Esophagus squamous epithelium (tissue), 5 donors: ENCODE measurements at regions not wholly inside any gene's neighbourhood (a gene's known extent, or its start where the extent isn't known, plus 50 kb on each side); places are given as distances from the start of the nearest gene placed in this dataset.
"Not testable (repeated sequence)": the region's sequence is repeated elsewhere in the genome, so short reads cannot be mapped to it uniquely, and the experiment has no call there.

ENCODE experiments used
- DNase-seq: peaks from one replicate; lab custom pipeline; 2025; lab: John Stamatoyannopoulos, UW
- H3K27ac ChIP-seq, 4 donors: fragments of 200-600 bp; sonication (generic); one replicate each; pipeline ENCODE4 v1.5.1; 2016 to 2019; ENCODE audit warnings: mild to moderate bottlenecking in 1 of 4
- H3K27me3 ChIP-seq, 4 donors: fragments of 200-600 bp; sonication (generic); 1 replicate in 3 of 4; 2 replicates in 1 of 4; pipeline versions ENCODE4 v1.5.1 to v1.6.0; 2017 to 2021; ENCODE audit warnings: antibody characterized with exemption in 1 of 4
- H3K36me3 ChIP-seq, 3 donors: fragments of 200-600 bp; sonication (generic); one replicate each; pipeline ENCODE4 v1.5.1; 2016 to 2019
- H3K4me1 ChIP-seq, 3 donors: fragments of 200-600 bp; sonication (generic); one replicate each; pipeline ENCODE4 v1.5.1; 2017 to 2019
- H3K4me3 ChIP-seq, 4 donors: fragments of 200-600 bp; sonication (generic); 1 replicate in 3 of 4; 2 replicates in 1 of 4; pipeline ENCODE4 v1.5.1; 2016 to 2019; ENCODE audit warnings: mild to moderate bottlenecking in 2 of 4, moderate library complexity in 1 of 4
- H3K9me3 ChIP-seq, 3 donors: fragments of 200-600 bp; sonication (generic); one replicate each; pipeline ENCODE4 v1.5.1; 2016 to 2019
- CTCF ChIP-seq, 6 experiments: fragments of 450-650 bp in 4 of 6; fragments of 200-600 bp in 2 of 6; sonication (generic) in 2 of 6; IDR thresholded peaks; one replicate each; pipeline ENCODE4 v1.5.1; 2016 to 2019; ENCODE audit warnings: antibody characterized with exemption in 6 of 6, mild to moderate bottlenecking in 4 of 6, moderate library complexity in 4 of 6
- POLR2A ChIP-seq, 4 donors: fragments of 450-650 bp; IDR thresholded peaks; one replicate each; pipeline ENCODE4 v1.6.1; 2017; ENCODE audit warnings: antibody characterized with exemption in 4 of 4, mild to moderate bottlenecking in 4 of 4, moderate library complexity in 3 of 4
- WGBS, 2 donors: methylation state at CpG; one replicate each; pipeline ENCODE4 v1.1.5; 2018; 5-methylcytosine and 5-hydroxymethylcytosine counted together
- intact Hi-C: fragments of 100-400 bp; cut with DNase I; formaldehyde crosslinking; loops from one replicate; pipeline ENCODE4 v1.15.0; 2022
- donor health status: DM: yes; HTN: yes; CAD: no.

- peaks cover 0 to 3% (median 0%) of the 10 kb centered on the region in 4 donors for H3K27me3 ChIP-seq
These were observed 80.7 kb upstream of the COG2 start for GRCh38 chr1:230561570-230561969.

GRCh38 chr1:230558324-230558723 lies 84.0 kb upstream of the COG2 start:
- WGBS, 2 donors: 71 to 86% methylated on average over 5 of the region's 5 CpGs
- no peak overlapping the region for H3K27ac ChIP-seq
- no peak overlapping the region for H3K4me3 ChIP-seq
- TF ChIP-seq CTCF (IDR thresholded peaks at IDR 0.05): no peak
- no peak for TF ChIP-seq POLR2A (IDR thresholded peaks at IDR 0.05)
- DNase-seq: no peak
- intact Hi-C loops: no loop called here
- H3K9me3 ChIP-seq: no peaks in the 10 kb centered on the region
- H3K4me1 ChIP-seq: no peaks in the 10 kb centered on the region
- H3K36me3 ChIP-seq: no peaks in the 10 kb centered on the region
- no peaks in the 10 kb centered on the region for H3K27me3 ChIP-seq

More at GRCh38 chr1:230561570-230561969, 80.7 kb upstream of the COG2 start:
- no peaks in the 10 kb centered on the region for H3K9me3 ChIP-seq
- 74 to 77% methylated on average over 4 of the region's 4 CpGs for WGBS, 2 donors
- DNase-seq: no peak
- no peaks in the 10 kb centered on the region for H3K4me1 ChIP-seq
- no peak overlapping the region for H3K27ac ChIP-seq
- no peaks in the 10 kb centered on the region for H3K36me3 ChIP-seq
- intact Hi-C loops: no loop called here
- no peak overlapping the region for H3K4me3 ChIP-seq
- no peak for TF ChIP-seq POLR2A (IDR thresholded peaks at IDR 0.05)
- no peak for TF ChIP-seq CTCF (IDR thresholded peaks at IDR 0.05)

- WGBS, 2 donors: 78 to 85% methylated on average over 5 of the region's 5 CpGs
- H3K4me3 ChIP-seq: no peak overlapping the region
- no peaks in the 10 kb centered on the region for H3K4me1 ChIP-seq
- H3K36me3 ChIP-seq: no peaks in the 10 kb centered on the region
- DNase-seq: no peak
- intact Hi-C loops: no loop called here
- no peaks in the 10 kb centered on the region for H3K9me3 ChIP-seq
- no peak overlapping the region for H3K27ac ChIP-seq
- TF ChIP-seq POLR2A (IDR thresholded peaks at IDR 0.05) (no peak), CTCF (IDR thresholded peaks at IDR 0.05) (no peak)
- no peaks in the 10 kb centered on the region for H3K27me3 ChIP-seq
These were observed 85.8 kb upstream of the COG2 start for GRCh38 chr1:230556453-230556852.

- no peak for TF ChIP-seq POLR2A (IDR thresholded peaks at IDR 0.05)
- TF ChIP-seq CTCF (IDR thresholded peaks at IDR 0.05): no peak
- H3K4me3 ChIP-seq: no peak overlapping the region
- 11 to 27% methylated on average over 1 of the region's 1 CpG for WGBS, 2 donors
- no peaks in the 10 kb centered on the region for H3K36me3 ChIP-seq
- intact Hi-C loops: no loop called here
- no peaks in the 10 kb centered on the region for H3K27me3 ChIP-seq
- no peaks in the 10 kb centered on the region for H3K9me3 ChIP-seq
- no peak overlapping the region for H3K27ac ChIP-seq
- H3K4me1 ChIP-seq: no peaks in the 10 kb centered on the region
- DNase-seq: no peak
These were observed 86.5 kb upstream of the COG2 start for GRCh38 chr1:230555814-230556213.

- intact Hi-C loops: no loop called here
- Histone ChIP-seq H3K9me3 (no peaks in the 10 kb centered on the region), H3K27me3 (no peaks in the 10 kb centered on the region), H3K36me3 (no peaks in the 10 kb centered on the region), H3K4me1 (no peaks in the 10 kb centered on the region), H3K4me3 (no peak overlapping the region), H3K27ac (no peak overlapping the region)
- TF ChIP-seq CTCF (IDR thresholded peaks at IDR 0.05) (no peak), POLR2A (IDR thresholded peaks at IDR 0.05) (no peak)
- WGBS, 2 donors: 61 to 69% methylated on average over 2 of the region's 2 CpGs
- no peak for DNase-seq
These were observed 89.4 kb upstream of the COG2 start for GRCh38 chr1:230552880-230553279.

- H3K4me3 ChIP-seq, H3K27ac ChIP-seq, H3K4me1 ChIP-seq, H3K9me3 ChIP-seq, DNase-seq, H3K27me3 ChIP-seq, intact Hi-C loops, H3K36me3 ChIP-seq: not testable (repeated sequence)
- 59 to 76% methylated on average over 3 of the region's 3 CpGs for WGBS, 2 donors
These were observed 91.3 kb upstream of the COG2 start for GRCh38 chr1:230550945-230551344.
